K562 (cell line): ENCODE measurements at regions not wholly inside any gene's neighbourhood (a gene's known extent, or its start where the extent isn't known, plus 50 kb on each side); places are given as distances from the start of the nearest gene placed in this dataset.

ENCODE experiments used
- ATAC-seq: fragments of 200-7000 bp; cut with Tn5 transposase; 3 replicates; pipeline ENCODE4 v1.9.1; 2020; ENCODE audit warnings: moderate library complexity
- BruUV-seq: library from RNA; stranded (reverse); fragments of 400-500 nt; replicated peaks from 2 replicates; lab custom pipeline; 2021; lab: Mats Ljungman, UMichigan
- CTCF ChIA-PET: fragments of 300-600 bp; formaldehyde crosslinking; extraction: SDS; loops from one replicate; lab custom pipeline; 2021; ENCODE audit warnings: low intra/inter-chr PET ratio; lab: Yijun Ruan, JAX
- POLR2A ChIA-PET: fragments of 300-600, 350-650 bp; sonication (Branson Sonifier 250); formaldehyde crosslinking; extraction: SDS; loops from one replicate; lab custom pipeline; 2021; ENCODE audit warnings: antibody characterized with exemption, inconsistent platforms; lab: Yijun Ruan, JAX
- DNase-seq, 4 experiments: peaks; one replicate each; pipeline versions ENCODE4 v3.0.0 to v3.0.0-alpha.2; 2011 to 2018; ENCODE audit warnings: low spot score in 3 of 4, mixed read lengths in 3 of 4; ENCODE audit errors: extremely low read depth in 1 of 4
- FAIRE-seq: peaks from 2 replicates; lab custom pipeline; 2011; peaks lifted over from hg19 to GRCh38; lab: Jason Lieb, UNC
- H2AFZ ChIP-seq: 2 replicates; pipeline ENCODE4 v1.6.0; 2011; ENCODE audit warnings: low read depth, low read length, control low read depth, inconsistent platforms
- H3K27ac ChIP-seq: fragments of 200-600 bp; 3 replicates; pipeline ENCODE4 v1.8.0; 2011; ENCODE audit warnings: low read depth, mild to moderate bottlenecking, control low read depth, inconsistent platforms, low read length, moderate library complexity, mixed read lengths; ENCODE audit errors: extremely low read depth
- H3K27me3 ChIP-seq, 2 experiments: fragments of 300-600 bp in 1 of 2; 2 replicates in 1 of 2; 3 replicates in 1 of 2; pipeline versions ENCODE4 v1.6.0 to v1.8.0; 2011; ENCODE audit warnings: inconsistent platforms in 2 of 2, low read length in 2 of 2, mild to moderate bottlenecking in 1 of 2, mixed read lengths in 1 of 2, moderate library complexity in 1 of 2; ENCODE audit not compliant: control insufficient read depth in 2 of 2, insufficient read depth in 2 of 2
- H3K36me3 ChIP-seq: fragments of 300-600 bp; 3 replicates; pipeline ENCODE4 v1.8.0; 2011; ENCODE audit warnings: mild to moderate bottlenecking, low read length, inconsistent platforms; ENCODE audit not compliant: control insufficient read depth, insufficient read depth
- H3K4me1 ChIP-seq, 2 experiments: fragments of 200-600 bp in 1 of 2; replicated peaks in 1 of 2; 2 replicates in 1 of 2; 3 replicates in 1 of 2; pipeline versions ENCODE4 v1.5.1 to v1.8.0; 2011; ENCODE audit warnings: inconsistent platforms in 2 of 2, low read length in 2 of 2, mild to moderate bottlenecking in 1 of 2, mixed read lengths in 1 of 2, moderate library complexity in 1 of 2; ENCODE audit not compliant: control insufficient read depth in 2 of 2, insufficient read depth in 2 of 2
- H3K4me2 ChIP-seq: 2 replicates; pipeline ENCODE4 v1.6.1; 2011; ENCODE audit warnings: low read length, control low read depth, inconsistent platforms, mixed read lengths; ENCODE audit not compliant: insufficient read depth
- H3K4me3 ChIP-seq: fragments of 200-600 bp; sonication (generic), shearing (Covaris generic); 2 replicates; pipeline ENCODE4 v1.5.1; 2016; ENCODE audit warnings: control low read depth, inconsistent platforms
- H3K79me2 ChIP-seq: fragments of 200-600 bp; 3 replicates; pipeline ENCODE4 v1.8.0; 2011; ENCODE audit warnings: low read length, inconsistent platforms; ENCODE audit not compliant: control insufficient read depth, insufficient read depth
- H3K9ac ChIP-seq, 2 experiments: 2 replicates each; pipeline versions ENCODE4 v1.6.0 to v1.6.1; 2011; ENCODE audit warnings: low read depth in 2 of 2, low read length in 2 of 2, control low read depth in 1 of 2, inconsistent platforms in 1 of 2, mild to moderate bottlenecking in 1 of 2, mixed read lengths in 1 of 2; ENCODE audit not compliant: insufficient read depth in 1 of 2
- H3K9me1 ChIP-seq: one replicate; pipeline ENCODE4 v1.6.0; 2011; ENCODE audit warnings: inconsistent platforms, mild to moderate bottlenecking, low read length, moderate library complexity; ENCODE audit not compliant: control insufficient read depth, insufficient read depth
- H3K9me3 ChIP-seq: replicated peaks from 2 replicates; pipeline ENCODE4 v1.5.1; 2011; ENCODE audit warnings: low read depth, low read length, inconsistent platforms; ENCODE audit not compliant: control insufficient read depth, insufficient read depth
- H4K20me1 ChIP-seq: replicated peaks from 2 replicates; pipeline ENCODE4 v1.6.1; 2011; ENCODE audit warnings: low read length, inconsistent platforms, mixed read lengths; ENCODE audit not compliant: control insufficient read depth, insufficient read depth
- FOS ChIP-seq: IDR thresholded peaks from 3 replicates; pipeline ENCODE4 v1.6.1; 2011; ENCODE audit not compliant: insufficient read length; ENCODE audit errors: extremely low read depth
- FOXA1 ChIP-seq: fragments of 450-650 bp; IDR thresholded peaks from 2 replicates; pipeline ENCODE4 v1.6.1; 2016; ENCODE audit warnings: mild to moderate bottlenecking, borderline replicate concordance
- HBP1 ChIP-seq: fragments of 450-650 bp; formaldehyde crosslinking; IDR thresholded peaks from 2 replicates; pipeline ENCODE4 v1.4.0; 2022; ENCODE audit warnings: missing genetic modification characterization
- MBD2 ChIP-seq: sonication (generic); IDR thresholded peaks from 2 replicates; pipeline ENCODE4 v1.6.1; 2016; ENCODE audit warnings: low read depth, borderline replicate concordance
- NCOA1 ChIP-seq: fragments of 450-650 bp; IDR thresholded peaks from 2 replicates; pipeline ENCODE4 v1.6.1; 2016; ENCODE audit warnings: low read depth
- NFYB ChIP-seq: IDR thresholded peaks from 2 replicates; pipeline ENCODE4 v1.6.1; 2011; ENCODE audit warnings: mild to moderate bottlenecking, moderate library complexity; ENCODE audit not compliant: insufficient read length; ENCODE audit errors: extremely low read depth
- SFPQ ChIP-seq: fragments of 200-400 bp; formaldehyde crosslinking; IDR thresholded peaks from 2 replicates; pipeline ENCODE4 v1.6.1; 2017; ENCODE audit warnings: mild to moderate bottlenecking, low read depth, low read length, moderate library complexity
- SMARCA5 ChIP-seq: fragments of 450-650 bp; IDR thresholded peaks from 2 replicates; pipeline ENCODE4 v1.6.1; 2016
- TAF9B ChIP-seq: fragments of 450-650 bp; IDR thresholded peaks from 2 replicates; pipeline ENCODE4 v1.6.1; 2018; ENCODE audit warnings: mild to moderate bottlenecking; ENCODE audit not compliant: partially characterized antibody
- ZFPM2 ChIP-seq: fragments of 250-450 bp; sonication (Bioruptor Pico); IDR thresholded peaks from 2 replicates; pipeline ENCODE4 v1.5.1; 2022; ENCODE audit warnings: mild to moderate bottlenecking
- ZNF384 ChIP-seq: IDR thresholded peaks from 2 replicates; pipeline ENCODE4 v1.6.1; 2012; ENCODE audit warnings: low read depth, low read length, improper control_type of control experiment
- ZNF511 ChIP-seq: sonication (generic); formaldehyde crosslinking; IDR thresholded peaks from 2 replicates; pipeline ENCODE4 v1.8.0; 2022; ENCODE audit warnings: mild to moderate bottlenecking, missing genetic modification reagents
- ZNF512 ChIP-seq: IDR thresholded peaks from 2 replicates; pipeline ENCODE4 v1.6.1; 2016; ENCODE audit warnings: missing genetic modification characterization, missing compliant biosample characterization
- ZNF766 ChIP-seq: fragments of 200-800 bp; sonication (Bioruptor generic); conservative IDR thresholded peaks from 2 replicates; pipeline ENCODE4 v1.6.1; 2016; ENCODE audit warnings: missing genetic modification characterization, missing compliant biosample characterization
- WGBS: fragments of 100-300 bp; shearing (Covaris generic); methylation state at CpG from one replicate; pipeline ENCODE4 v1.1.6; 2016; ENCODE audit warnings: low coverage, mixed read lengths; ENCODE audit not compliant: insufficient coverage; ENCODE audit errors: missing lambda C conversion rate; 5-methylcytosine and 5-hydroxymethylcytosine counted together
- in situ Hi-C: fragments of 300-500 bp; cut with MboI; formaldehyde crosslinking; loops from 4 replicates; pipeline ENCODE4 v1.15.0; 2018; ENCODE audit warnings: inconsistent platforms, mixed read lengths
- intact Hi-C: fragments of 100-400 bp; cut with micrococcal nuclease; formaldehyde crosslinking; loops from 2 replicates; pipeline ENCODE4 v1.14.2; 2022

GRCh38 chr7:130877236-130877990, 143.4 kb upstream of the KLF14 start (continued):
- TF ChIP-seq ZNF512 (tag) (no peak), TAF9B (no peak), HBP1 (CRISPR knock-in tag) (no peak), SMARCA5 (no peak), ZFPM2 (CRISPR knock-in tag) (no peak), ZNF511 (CRISPR knock-in tag) (no peak), FOS (no peak)

- H3K4me1 ChIP-seq = no peaks in the 10 kb centered on the region
- no peaks in the 10 kb centered on the region for H3K9me3 ChIP-seq
- H3K27ac ChIP-seq = no peak overlapping the region
- in situ Hi-C loops = no loop called here
- WGBS = 68% methylated on average over 4 of the region's 4 CpGs
- FAIRE-seq (no peak), ATAC-seq (no peak), DNase-seq (no peak)
- no peak for TF ChIP-seq FOXA1
- no peak for TF ChIP-seq NFYB
- TF ChIP-seq MBD2 = no peak
- no peak for TF ChIP-seq SFPQ
- TF ChIP-seq NCOA1 = no peak
- TF ChIP-seq ZNF766 (CRISPR knock-in tag) = no peak
- no peak for TF ChIP-seq ZNF384
- H3K36me3 ChIP-seq = no peaks in the 10 kb centered on the region
- 0 out of 2 replicates have a peak, but pooled peaks cover 3% of the 10 kb centered on the region for H4K20me1 ChIP-seq
- intact Hi-C loops = loop anchor here (5.0 kb wide), 1 partner anchor 629 kb away; no protein-coding TSS in a partner anchor
- BruUV-seq = no TSS peak
- H2AFZ ChIP-seq = no peak overlapping the region
- ChIA-PET CTCF (no interaction called here), POLR2A (interaction anchor here (0.9 to 1.0 kb wide), 2 partner anchors 19 to 22 kb away, joined by 3 read pairs; no protein-coding TSS in a partner anchor)
- no peaks in the 10 kb centered on the region for H3K9me1 ChIP-seq
- H3K4me2 ChIP-seq = no peak overlapping the region
- H3K79me2 ChIP-seq = no peaks in the 10 kb centered on the region
- no peak overlapping the region for H3K4me3 ChIP-seq
- no peaks in the 10 kb centered on the region for H3K27me3 ChIP-seq
- no peak overlapping the region for H3K9ac ChIP-seq
Observed at GRCh38 chr7:130877991-130878305, 143.9 kb upstream of the KLF14 start.
